ENCODE measurements at regions not wholly inside any gene's neighbourhood (a gene's known extent, or its start where the extent isn't known, plus 50 kb on each side); places are given as distances from the start of the nearest gene placed in this dataset.
A peak's percentile ranks its signal among the peaks of the same experiment; 100 is the strongest.

- no peak for TF ChIP-seq POLR2A (IDR thresholded peaks at IDR 0.05)
- TF ChIP-seq EP300 (IDR thresholded peaks at IDR 0.05) = no peak
- no peak for TF ChIP-seq CTCF (IDR thresholded peaks at IDR 0.05)
- Histone ChIP-seq H3K9me3 (no peaks in the 10 kb centered on the region), H3K27ac (no peak overlapping the region), H3K4me1 (ENCODE audit: insufficient read depth) (peaks cover 1% of the 10 kb centered on the region), H3K36me3 (no peaks in the 10 kb centered on the region), H3K4me3 (peak overlapping the region; percentile 33), H3K27me3 (no peaks in the 10 kb centered on the region)
- 30 to 41% (median 31%) methylated on average over 26 of the region's 26 CpGs for WGBS, 3 donors
- peak; percentile 18 to 51 (median 20) for DNase-seq
- intact Hi-C loops (cut with DNase I) = no loop called here
Measured at GRCh38 chr9:90964101-90965020, 162.7 kb downstream of the SYK start.

- no peak overlapping the region for H3K27ac ChIP-seq
- no peaks in the 10 kb centered on the region for H3K27me3 ChIP-seq
- 20 to 39% (median 25%) methylated on average over 12 of the region's 12 CpGs for WGBS, 3 donors
- H3K4me1 ChIP-seq (ENCODE audit: insufficient read depth) = no peaks in the 10 kb centered on the region
- no peak for DNase-seq
- TF ChIP-seq POLR2A (IDR thresholded peaks at IDR 0.05) = no peak
- H3K9me3 ChIP-seq = no peaks in the 10 kb centered on the region
- H3K36me3 ChIP-seq = no peaks in the 10 kb centered on the region
- H3K4me3 ChIP-seq = peak overlapping the region; percentile 33
- intact Hi-C loops (cut with DNase I) = no loop called here
Measured at GRCh38 chr9:90965226-90966030, 163.8 kb downstream of the SYK start.

GRCh38 chr9:90966031-90966290, 164.3 kb downstream of the SYK start:
- no peak for DNase-seq
- Histone ChIP-seq H3K4me1 (ENCODE audit: insufficient read depth) (no peaks in the 10 kb centered on the region), H3K4me3 (no peak overlapping the region), H3K27me3 (no peaks in the 10 kb centered on the region), H3K9me3 (no peaks in the 10 kb centered on the region), H3K36me3 (no peaks in the 10 kb centered on the region), H3K27ac (no peak overlapping the region)
- no peak for TF ChIP-seq EP300 (IDR thresholded peaks at IDR 0.05)
- TF ChIP-seq CTCF (IDR thresholded peaks at IDR 0.05) = no peak
- no peak for TF ChIP-seq POLR2A (IDR thresholded peaks at IDR 0.05)
- intact Hi-C loops (cut with DNase I) = no loop called here
- WGBS, 3 donors = 67 to 97% (median 88%) methylated on average over 2 of the region's 2 CpGs

- 86 to 92% (median 90%) methylated on average over 19 of the region's 19 CpGs for WGBS, 3 donors
- DNase-seq = no peak
- H3K27me3 ChIP-seq = no peaks in the 10 kb centered on the region
- TF ChIP-seq EP300 (IDR thresholded peaks at IDR 0.05) (no peak), CTCF (IDR thresholded peaks at IDR 0.05) (no peak), POLR2A (IDR thresholded peaks at IDR 0.05) (no peak)
- H3K4me3 ChIP-seq = no peak overlapping the region
- H3K36me3 ChIP-seq = no peaks in the 10 kb centered on the region
- no peak overlapping the region for H3K27ac ChIP-seq
- no peaks in the 10 kb centered on the region for H3K4me1 ChIP-seq (ENCODE audit: insufficient read depth)
- intact Hi-C loops (cut with DNase I) = no loop called here
- H3K9me3 ChIP-seq = no peaks in the 10 kb centered on the region
Measured at GRCh38 chr9:90966480-90967144, 165.0 kb downstream of the SYK start.

Data from ovary (tissue), 7 donors.